CD14-positive monocyte (primary cell): ENCODE measurements at regions not wholly inside any gene's neighbourhood (a gene's known extent, or its start where the extent isn't known, plus 50 kb on each side); places are given as distances from the start of the nearest gene placed in this dataset.

Experiments
- DNase-seq, 3 donors: peaks; one replicate each; pipeline ENCODE4 v3.0.0-alpha.2; 2011 to 2022
- H2AFZ ChIP-seq: 2 replicates; pipeline ENCODE4 v1.6.0; 2012; ENCODE audit warnings: mild to moderate bottlenecking, low read depth, low read length, inconsistent platforms; ENCODE audit not compliant: insufficient read depth, poor library complexity, severe bottlenecking
- H3K27ac ChIP-seq, 2 donors: 1 replicate in 1 of 2; 2 replicates in 1 of 2; pipeline ENCODE4 v1.5.1; 2012 to 2013; ENCODE audit warnings: low read length in 2 of 2, control low read depth in 1 of 2, inconsistent platforms in 1 of 2, low read depth in 1 of 2, mild to moderate bottlenecking in 1 of 2
- H3K27me3 ChIP-seq, 2 donors: one replicate each; pipeline versions ENCODE4 v1.6.0 to v1.6.1; 2011 to 2013; ENCODE audit warnings: low read length in 2 of 2; ENCODE audit not compliant: control insufficient read depth in 2 of 2, insufficient read depth in 2 of 2
- H3K36me3 ChIP-seq, 2 donors: replicated peaks in 1 of 2; 1 replicate in 1 of 2; 2 replicates in 1 of 2; pipeline versions ENCODE4 v1.5.1 to v1.6.1; 2012 to 2013; ENCODE audit warnings: low read length in 2 of 2, control low read depth in 1 of 2, inconsistent platforms in 1 of 2, mild to moderate bottlenecking in 1 of 2; ENCODE audit not compliant: insufficient read depth in 2 of 2, control insufficient read depth in 1 of 2
- H3K4me1 ChIP-seq, 2 donors: 1 replicate in 1 of 2; 2 replicates in 1 of 2; pipeline versions ENCODE4 v1.5.1 to v1.6.1; 2012 to 2013; ENCODE audit warnings: low read length in 2 of 2, control low read depth in 1 of 2, inconsistent platforms in 1 of 2, mild to moderate bottlenecking in 1 of 2, moderate library complexity in 1 of 2; ENCODE audit not compliant: insufficient read depth in 2 of 2, control insufficient read depth in 1 of 2
- H3K4me2 ChIP-seq: replicated peaks from 2 replicates; pipeline ENCODE3; 2012; ENCODE audit warnings: low read length, moderate library complexity, mild to moderate bottlenecking; ENCODE audit not compliant: poor library complexity, severe bottlenecking; ENCODE audit errors: extremely low read depth
- H3K4me3 ChIP-seq, 3 experiments: fragments of 200-600 bp in 1 of 3; sonication (generic) in 1 of 3; replicated peaks in 1 of 3; 1 replicate in 2 of 3; 2 replicates in 1 of 3; pipeline ENCODE4 v1.5.1; 2011 to 2013; ENCODE audit warnings: low read length in 3 of 3, mild to moderate bottlenecking in 3 of 3, control low read depth in 2 of 3, low read depth in 2 of 3, inconsistent platforms in 1 of 3, moderate library complexity in 1 of 3
- H3K79me2 ChIP-seq: 2 replicates; pipeline ENCODE4 v1.6.0; 2012; ENCODE audit warnings: mild to moderate bottlenecking, control low read depth, inconsistent platforms, low read length, moderate library complexity; ENCODE audit not compliant: insufficient read depth
- H3K9ac ChIP-seq: 2 replicates; pipeline ENCODE4 v1.6.0; 2017; ENCODE audit warnings: low read length, mild to moderate bottlenecking; ENCODE audit not compliant: insufficient read depth, poor library complexity, severe bottlenecking
- H3K9me3 ChIP-seq, 2 donors: replicated peaks in 1 of 2; 1 replicate in 1 of 2; 2 replicates in 1 of 2; pipeline versions ENCODE4 v1.5.1 to v1.6.1; 2012 to 2013; ENCODE audit warnings: low read length in 2 of 2, control low read depth in 1 of 2; ENCODE audit not compliant: control insufficient read depth in 1 of 2, insufficient read depth in 1 of 2
- H4K20me1 ChIP-seq: 2 replicates; pipeline ENCODE4 v1.6.0; 2012; ENCODE audit warnings: mild to moderate bottlenecking, low read length, control low read depth, moderate library complexity; ENCODE audit not compliant: insufficient read depth
- H3K27ac Mint-ChIP-seq, 7 donors: one replicate each; pipeline ENCODE4 v1.8.0; 2020; ENCODE audit warnings: mild to moderate bottlenecking in 7 of 7, mixed read lengths in 7 of 7, moderate library complexity in 6 of 7, inconsistent platforms in 2 of 7
- H3K27me3 Mint-ChIP-seq, 3 donors: one replicate each; pipeline ENCODE4 v1.8.0; 2021 to 2022; ENCODE audit warnings: low read depth in 3 of 3, mild to moderate bottlenecking in 3 of 3, mixed read lengths in 3 of 3, moderate library complexity in 3 of 3, inconsistent platforms in 1 of 3
- H3K36me3 Mint-ChIP-seq, 2 donors: one replicate each; pipeline ENCODE4 v1.8.0; 2020; ENCODE audit warnings: mixed read lengths in 2 of 2, inconsistent platforms in 1 of 2, mild to moderate bottlenecking in 1 of 2
- H3K4me1 Mint-ChIP-seq: one replicate; pipeline ENCODE4 v1.8.0; 2020; ENCODE audit warnings: mild to moderate bottlenecking, mixed read lengths
- H3K4me3 Mint-ChIP-seq, 2 donors: one replicate each; pipeline ENCODE4 v1.8.0; 2020; ENCODE audit warnings: mild to moderate bottlenecking in 2 of 2, mixed read lengths in 2 of 2, moderate library complexity in 1 of 2
- H3K9me3 Mint-ChIP-seq, 7 donors: one replicate each; pipeline ENCODE4 v1.8.0; 2020 to 2022; ENCODE audit warnings: mixed read lengths in 7 of 7, mild to moderate bottlenecking in 6 of 7, moderate library complexity in 6 of 7, inconsistent platforms in 2 of 7
- WGBS: methylation state at CpG from one replicate; pipeline ENCODE4 v1.1.5; 2013; ENCODE audit warnings: missing lambda C conversion rate; ENCODE audit not compliant: insufficient coverage; 5-methylcytosine and 5-hydroxymethylcytosine counted together
- intact Hi-C, 2 donors: fragments of 100-400 bp; cut with micrococcal nuclease; formaldehyde crosslinking; loops; one replicate each; pipeline versions ENCODE4 v1.15.0 to v1.15.1; 2023
- TF ChIP-seq, protein P1 (sequence below): fragments of 200-600 bp; IDR thresholded peaks from one replicate; pipeline ENCODE4 v1.8.0; 2022; ENCODE audit warnings: antibody characterized with exemption, mild to moderate bottlenecking

DNA sequence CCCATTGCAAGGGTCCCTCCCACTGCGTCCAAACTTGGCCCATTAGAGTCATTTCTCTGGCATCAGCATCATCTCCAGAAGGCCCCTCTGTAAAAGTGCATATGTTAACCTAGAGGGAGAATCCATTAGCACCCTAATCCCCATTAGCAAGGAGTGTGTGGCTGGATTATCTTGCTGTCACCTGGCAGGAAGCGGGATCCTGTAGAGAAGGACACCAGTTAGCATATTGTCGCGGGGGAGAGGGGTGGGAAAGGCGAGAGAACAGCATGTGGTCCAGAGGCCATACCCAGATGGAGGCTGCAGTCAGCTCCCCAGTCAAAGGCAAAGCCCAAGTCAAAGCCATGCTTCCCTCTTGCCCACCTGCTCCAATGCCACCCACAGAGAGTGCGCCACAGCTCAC, 64.0 kb downstream of the OLIG1 start:
- H3K9me3 ChIP-seq: no peaks in the 10 kb centered on the region
- Mint-ChIP-seq H3K4me3 (no peak overlapping the region), H3K9me3 (no peaks in the 10 kb centered on the region), H3K36me3 (no peaks in the 10 kb centered on the region), H3K27ac (no peak overlapping the region), H3K27me3 (peaks cover 2 to 10% (median 4%) of the 10 kb centered on the region in 3 donors), H3K4me1 (no peaks in the 10 kb centered on the region)
- no peak overlapping the region for H2AFZ ChIP-seq
- no CpG with 5 or more reads among the region's 6 CpGs for WGBS
- no peaks in the 10 kb centered on the region for H3K79me2 ChIP-seq
- H3K4me3 ChIP-seq: no peak overlapping the region
- no peak overlapping the region for H3K27ac ChIP-seq
- H4K20me1 ChIP-seq: no peaks in the 10 kb centered on the region
- no peak for DNase-seq
- intact Hi-C loops: no loop called here
- TF ChIP-seq, protein P1, sequence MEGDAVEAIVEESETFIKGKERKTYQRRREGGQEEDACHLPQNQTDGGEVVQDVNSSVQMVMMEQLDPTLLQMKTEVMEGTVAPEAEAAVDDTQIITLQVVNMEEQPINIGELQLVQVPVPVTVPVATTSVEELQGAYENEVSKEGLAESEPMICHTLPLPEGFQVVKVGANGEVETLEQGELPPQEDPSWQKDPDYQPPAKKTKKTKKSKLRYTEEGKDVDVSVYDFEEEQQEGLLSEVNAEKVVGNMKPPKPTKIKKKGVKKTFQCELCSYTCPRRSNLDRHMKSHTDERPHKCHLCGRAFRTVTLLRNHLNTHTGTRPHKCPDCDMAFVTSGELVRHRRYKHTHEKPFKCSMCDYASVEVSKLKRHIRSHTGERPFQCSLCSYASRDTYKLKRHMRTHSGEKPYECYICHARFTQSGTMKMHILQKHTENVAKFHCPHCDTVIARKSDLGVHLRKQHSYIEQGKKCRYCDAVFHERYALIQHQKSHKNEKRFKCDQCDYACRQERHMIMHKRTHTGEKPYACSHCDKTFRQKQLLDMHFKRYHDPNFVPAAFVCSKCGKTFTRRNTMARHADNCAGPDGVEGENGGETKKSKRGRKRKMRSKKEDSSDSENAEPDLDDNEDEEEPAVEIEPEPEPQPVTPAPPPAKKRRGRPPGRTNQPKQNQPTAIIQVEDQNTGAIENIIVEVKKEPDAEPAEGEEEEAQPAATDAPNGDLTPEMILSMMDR: no peak
- H3K27me3 ChIP-seq: peaks cover 0 to 1% of the 10 kb centered on the region in 2 donors
- H3K36me3 ChIP-seq: no peaks in the 10 kb centered on the region
- H3K4me2 ChIP-seq: no peak overlapping the region
- H3K9ac ChIP-seq: no peak overlapping the region
- no peaks in the 10 kb centered on the region for H3K4me1 ChIP-seq

- Histone ChIP-seq H3K27me3 (no peaks in the 10 kb centered on the region), H3K36me3 (no peaks in the 10 kb centered on the region), H3K9me3 (no peaks in the 10 kb centered on the region), H2AFZ (no peak overlapping the region), H4K20me1 (no peaks in the 10 kb centered on the region), H3K79me2 (no peaks in the 10 kb centered on the region), H3K27ac (no peak overlapping the region), H3K4me3 (no peak overlapping the region), H3K4me2 (no peak overlapping the region), H3K4me1 (no peaks in the 10 kb centered on the region), H3K9ac (no peak overlapping the region)
- no peak for DNase-seq
- Mint-ChIP-seq H3K27ac (no peak overlapping the region), H3K4me1 (no peaks in the 10 kb centered on the region), H3K27me3 (peaks cover 2 to 7% (median 4%) of the 10 kb centered on the region in 3 donors), H3K4me3 (no peak overlapping the region), H3K36me3 (no peaks in the 10 kb centered on the region), H3K9me3 (no peaks in the 10 kb centered on the region)
- intact Hi-C loops: no loop called here
- TF ChIP-seq, protein P1: no peak
- 93% methylated on average over 3 of the region's 8 CpGs for WGBS
These were observed 66.0 kb downstream of the OLIG1 start for GRCh38 chr21:33135925-33136324.
